HK-2 (cell line): ENCODE measurements at regions not wholly inside any gene's neighbourhood (a gene's known extent, or its start where the extent isn't known, plus 50 kb on each side); places are given as distances from the start of the nearest gene placed in this dataset.

Experiments used
- DNase-seq: peaks from one replicate; pipeline ENCODE4 v3.0.0-alpha.2; 2018; ENCODE audit not compliant: unreplicated experiment

DNA sequence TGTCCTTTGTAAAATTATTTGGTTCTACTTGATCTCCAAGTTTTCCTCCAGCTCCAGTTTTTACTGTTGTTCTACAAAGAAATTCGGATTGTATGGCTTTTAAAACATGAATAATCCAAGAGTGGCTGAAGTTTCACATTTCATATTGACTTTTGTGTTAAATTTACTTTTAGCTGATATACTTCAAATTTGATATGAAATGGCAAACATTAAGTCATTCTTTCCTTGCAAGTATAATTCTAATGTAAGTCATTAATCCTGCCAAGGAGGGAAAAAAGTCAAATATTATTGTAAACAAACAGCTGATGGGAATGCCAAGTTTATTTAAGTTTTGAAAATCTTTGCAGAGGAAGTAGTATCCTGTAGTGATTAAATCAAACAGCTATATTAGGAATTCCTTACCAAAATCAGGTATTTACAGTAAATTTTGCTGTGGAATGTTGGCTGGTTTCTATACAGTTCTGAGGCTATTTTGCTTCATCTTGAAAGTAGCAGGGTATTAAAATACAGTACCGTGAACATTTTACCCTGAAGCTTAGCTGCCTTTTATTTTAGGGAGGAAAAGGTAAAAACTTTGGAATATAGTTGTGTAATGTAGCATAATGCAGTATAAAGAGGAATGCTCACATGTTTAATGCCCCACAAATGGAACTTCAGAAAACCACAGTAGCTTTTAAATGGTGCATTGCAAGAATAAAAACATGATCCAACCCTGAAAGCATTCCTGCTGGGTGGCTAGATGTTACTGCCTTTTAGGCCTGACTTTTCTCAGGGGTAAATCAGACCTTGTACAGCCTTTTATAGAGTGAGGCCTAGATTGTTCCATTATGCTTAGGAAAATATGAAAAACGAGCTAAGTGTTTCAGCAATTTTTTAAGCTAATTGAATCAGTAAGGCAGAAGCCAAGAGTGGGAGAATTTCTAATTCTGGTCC is 62.7 kb upstream of the NT5C1B start:
- DNase-seq: no peak

- no peak for DNase-seq
These were observed 60.9 kb upstream of the NT5C1B start for GRCh38 chr2:18650221-18650620.

- DNase-seq: no peak
These were observed 60.2 kb upstream of the NT5C1B start for GRCh38 chr2:18649502-18650135.

GRCh38 chr2:18648161-18648560 is 58.8 kb upstream of the NT5C1B start:
- no peak for DNase-seq

DNA sequence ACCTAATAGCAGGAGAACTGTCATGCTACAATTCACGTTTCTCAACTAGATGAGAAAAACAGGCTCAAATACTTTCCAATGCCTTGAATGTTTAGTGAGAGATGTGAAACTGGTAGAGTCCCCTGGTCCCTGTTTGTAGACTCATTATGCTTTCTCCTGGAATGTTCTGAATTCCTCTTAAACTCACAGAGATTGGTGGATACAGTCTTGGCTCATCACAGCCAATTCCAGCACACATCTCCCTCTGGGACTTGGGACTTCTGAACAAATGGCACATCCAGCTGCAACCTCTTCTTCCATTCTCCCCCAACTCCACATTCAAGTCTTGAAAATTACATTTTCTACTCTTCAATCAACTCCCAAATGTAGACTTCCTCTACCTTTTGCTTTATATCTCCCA is 58.4 kb upstream of the NT5C1B start:
- no peak for DNase-seq

DNA sequence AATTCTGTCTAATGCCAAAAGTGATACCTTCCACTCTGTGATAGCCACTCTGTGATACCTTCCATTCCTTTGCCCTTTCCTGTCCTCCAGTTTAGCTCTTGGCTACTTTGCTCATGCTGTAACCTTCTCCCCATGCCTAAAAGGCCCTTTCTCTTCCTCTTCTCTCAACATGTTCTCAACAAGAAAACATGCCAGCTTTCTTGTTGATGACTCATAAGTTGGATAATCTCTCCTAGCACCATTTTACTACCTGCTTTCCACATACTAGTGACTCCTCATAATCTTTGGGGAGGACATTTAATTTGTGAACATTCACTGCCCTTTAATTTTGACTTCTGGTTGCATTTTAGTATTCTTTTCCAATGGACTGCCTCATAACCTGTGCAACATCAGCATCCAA is 55.9 kb upstream of the NT5C1B start:
- no peak for DNase-seq

- no peak for DNase-seq
These were observed 54.7 kb upstream of the NT5C1B start for GRCh38 chr2:18644115-18644462.

DNA sequence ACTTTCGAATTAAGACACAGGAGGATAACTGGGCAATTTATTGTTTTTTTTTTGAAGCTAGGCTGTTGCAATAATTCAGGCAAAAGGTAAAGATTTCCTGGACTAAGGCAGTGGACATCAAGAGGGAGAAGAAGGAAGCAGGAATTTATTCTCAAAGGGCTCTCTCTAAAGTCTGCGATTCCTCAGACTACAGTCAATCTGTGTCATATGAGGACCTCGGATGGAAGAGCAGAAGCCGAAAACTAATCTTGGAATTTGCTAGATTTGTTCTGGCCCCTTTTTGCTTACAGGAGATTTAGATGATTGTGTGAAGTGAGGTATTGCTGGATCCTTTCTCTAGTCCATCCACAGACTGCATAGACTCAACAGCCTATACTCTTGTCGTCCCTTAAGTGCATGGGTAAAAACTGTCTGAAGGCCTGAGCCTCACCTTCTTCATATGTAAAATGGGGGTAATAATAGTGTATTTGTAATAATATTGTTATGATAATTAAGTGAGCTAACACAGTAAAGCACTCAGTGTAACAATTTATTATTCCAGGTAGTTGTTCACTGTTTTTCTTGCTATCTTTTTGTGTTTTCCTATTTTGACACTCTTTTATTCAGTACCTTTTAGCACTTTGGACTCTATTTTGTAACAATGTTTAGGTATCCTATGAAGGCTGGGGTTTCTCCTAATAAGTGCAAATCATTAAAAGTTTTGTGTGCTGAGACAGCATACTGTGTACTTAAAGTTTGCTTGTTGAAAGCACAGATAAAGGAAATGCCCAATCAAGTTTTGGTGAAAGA is 54.2 kb upstream of the NT5C1B start:
- no peak for DNase-seq

GRCh38 chr2:18641823-18642222 is 52.5 kb upstream of the NT5C1B start:
- DNase-seq: no peak

DNA sequence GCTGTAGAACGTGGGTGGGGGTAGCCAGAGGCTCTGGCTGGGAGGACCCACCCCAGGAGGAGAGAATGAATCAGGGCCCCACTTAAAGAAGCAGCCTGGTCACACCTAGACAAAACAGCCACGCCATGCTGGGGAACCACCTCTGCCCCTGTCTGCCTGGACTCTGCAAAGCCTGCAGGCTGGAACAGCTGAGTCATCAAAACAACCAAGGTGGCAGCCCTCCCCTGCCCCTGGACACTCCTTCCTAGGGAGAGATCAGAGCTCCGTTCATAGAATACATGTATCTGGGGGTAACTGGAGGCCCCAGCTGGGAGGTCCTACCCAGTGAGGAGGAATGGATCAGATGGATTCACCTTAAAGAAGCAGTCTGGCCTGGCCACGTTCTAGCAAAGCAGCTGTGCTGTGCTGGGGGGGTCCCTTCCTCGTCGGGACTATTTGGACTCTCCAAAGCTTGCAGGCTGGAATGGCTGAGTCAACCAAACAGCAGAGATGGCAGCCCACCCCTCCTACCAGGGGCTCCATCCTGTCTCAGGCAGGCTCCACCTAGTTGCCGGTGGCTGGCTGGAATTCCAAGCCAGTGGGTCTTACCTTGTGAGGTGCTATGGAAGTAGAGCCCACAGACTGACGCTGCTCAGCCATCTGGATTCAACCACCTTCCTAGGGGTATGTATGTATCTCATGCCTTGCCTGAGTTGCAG is 50.5 kb upstream of the NT5C1B start:
- no peak for DNase-seq
